Stimulated activated CD8-positive, alpha-beta memory T cell treated with anti-CD3 and anti-CD28 coated beads, Interleukin-12 subunit alpha, Interleukin-12 subunit beta, amount 100 ng/mL, for 24 hours (primary cell): ENCODE measurements at regions not wholly inside any gene's neighbourhood (a gene's known extent, or its start where the extent isn't known, plus 50 kb on each side); places are given as distances from the start of the nearest gene placed in this dataset.
"Not testable (repeated sequence)": the region's sequence is repeated elsewhere in the genome, so short reads cannot be mapped to it uniquely, and the experiment has no call there.

Source experiments
- DNase-seq: peaks from one replicate; pipeline ENCODE4 v3.0.0-alpha.2; 2020; ENCODE audit errors: extremely low read depth

GRCh38 chr5:87138091-87138805 is 129.4 kb upstream of the RASA1 start:
- no peak for DNase-seq

- DNase-seq: no peak
Measured at GRCh38 chr5:87139795-87140194, 127.9 kb upstream of the RASA1 start.

GRCh38 chr5:87141544-87141943 is 126.1 kb upstream of the RASA1 start:
- no peak for DNase-seq

GRCh38 chr5:87145853-87146252 is 121.8 kb upstream of the RASA1 start:
- not testable (repeated sequence) for DNase-seq

GRCh38 chr5:87147441-87147840 is 120.2 kb upstream of the RASA1 start:
- no peak for DNase-seq

GRCh38 chr5:87150630-87151029 is 117.1 kb upstream of the RASA1 start:
- no peak for DNase-seq

- no peak for DNase-seq
Measured at GRCh38 chr5:87151547-87151946, 116.1 kb upstream of the RASA1 start.

- DNase-seq: no peak
Measured at GRCh38 chr5:87152886-87153285, 114.8 kb upstream of the RASA1 start.

GRCh38 chr5:87154191-87154590 is 113.5 kb upstream of the RASA1 start:
- DNase-seq: no peak

GRCh38 chr5:87155106-87155505 is 112.6 kb upstream of the RASA1 start:
- DNase-seq: no peak

- no peak for DNase-seq
Measured at GRCh38 chr5:87156631-87157030, 111.1 kb upstream of the RASA1 start.

GRCh38 chr5:87164409-87164808 is 103.3 kb upstream of the RASA1 start:
- no peak for DNase-seq

- DNase-seq: no peak
Measured at GRCh38 chr5:87169300-87169991, 98.2 kb upstream of the RASA1 start.

GRCh38 chr5:87170799-87171198 is 96.9 kb upstream of the RASA1 start:
- DNase-seq: no peak

GRCh38 chr5:87182649-87183048 is 85.0 kb upstream of the RASA1 start:
- DNase-seq: no peak

- no peak for DNase-seq
Measured at GRCh38 chr5:87183896-87184295, 83.8 kb upstream of the RASA1 start.

- DNase-seq: no peak
Measured at GRCh38 chr5:87184605-87185004, 83.1 kb upstream of the RASA1 start.

GRCh38 chr5:87185838-87186237 is 81.8 kb upstream of the RASA1 start:
- no peak for DNase-seq

GRCh38 chr5:87188391-87188790 is 79.3 kb upstream of the RASA1 start:
- DNase-seq: no peak

GRCh38 chr5:87190041-87190440 is 77.6 kb upstream of the RASA1 start:
- DNase-seq: no peak

- no peak for DNase-seq
Measured at GRCh38 chr5:87190687-87191086, 77.0 kb upstream of the RASA1 start.

GRCh38 chr5:87191645-87192044 is 76.0 kb upstream of the RASA1 start:
- DNase-seq: no peak

- DNase-seq: no peak
Measured at GRCh38 chr5:87195104-87195591, 72.5 kb upstream of the RASA1 start.
